HG03103 (cell line): ENCODE measurements at regions not wholly inside any gene's neighbourhood (a gene's known extent, or its start where the extent isn't known, plus 50 kb on each side); places are given as distances from the start of the nearest gene placed in this dataset.
"Not testable (repeated sequence)": the region's sequence is repeated elsewhere in the genome, so short reads cannot be mapped to it uniquely, and the experiment has no call there.

Experiments used
- ATAC-seq: cut with Tn5 transposase; IDR thresholded peaks from one replicate; pipeline ENCODE4 v1.9.1; 2021; ENCODE audit warnings: low read depth; ENCODE audit not compliant: unreplicated experiment

- no peak for ATAC-seq
Measured at GRCh38 chr5:109580225-109580624, 109.5 kb upstream of the MAN2A1 start.

- ATAC-seq, result no peak
Measured at GRCh38 chr5:109575506-109575905, 114.2 kb upstream of the MAN2A1 start.

DNA sequence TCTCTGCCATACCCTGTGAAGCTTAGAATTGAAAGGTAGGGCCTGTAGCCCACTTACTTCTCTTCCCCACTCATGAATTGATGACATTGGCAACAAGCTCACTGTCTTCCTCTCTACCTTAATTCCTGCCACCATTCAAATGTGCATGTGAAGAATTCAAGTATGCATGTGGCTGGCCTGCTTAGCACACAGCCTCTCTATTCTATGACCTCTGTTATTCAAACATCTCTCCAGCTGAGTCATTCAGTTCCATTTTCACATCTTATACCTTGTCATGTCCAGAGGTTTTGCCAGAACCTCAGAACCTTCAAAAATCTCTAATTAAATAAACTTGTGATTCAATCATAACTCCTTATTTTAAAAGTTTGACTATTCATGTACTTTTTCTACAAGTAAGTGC lies 114.7 kb upstream of the MAN2A1 start:
- ATAC-seq, result no peak

DNA sequence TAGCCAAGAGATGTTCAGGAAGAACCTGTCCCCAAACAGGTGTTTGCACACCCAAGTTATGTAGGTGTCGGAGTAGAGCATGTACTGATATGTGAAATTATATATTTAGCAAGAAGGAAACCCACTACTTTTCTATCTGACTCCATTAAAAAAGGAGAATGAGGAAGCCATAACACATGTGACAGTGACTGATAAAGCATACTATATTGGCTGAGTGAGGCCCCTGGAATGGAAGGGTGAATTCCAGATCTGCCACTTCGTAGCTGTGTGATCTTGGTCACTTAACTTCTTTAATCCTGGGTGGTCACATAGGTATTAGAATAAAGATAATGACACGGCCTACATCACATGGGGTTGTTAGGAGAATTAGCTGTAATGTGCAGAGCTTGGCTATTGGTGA lies 116.0 kb upstream of the MAN2A1 start:
- ATAC-seq, result no peak

- ATAC-seq, result no peak
Measured at GRCh38 chr5:109573256-109573655, 116.5 kb upstream of the MAN2A1 start.

DNA sequence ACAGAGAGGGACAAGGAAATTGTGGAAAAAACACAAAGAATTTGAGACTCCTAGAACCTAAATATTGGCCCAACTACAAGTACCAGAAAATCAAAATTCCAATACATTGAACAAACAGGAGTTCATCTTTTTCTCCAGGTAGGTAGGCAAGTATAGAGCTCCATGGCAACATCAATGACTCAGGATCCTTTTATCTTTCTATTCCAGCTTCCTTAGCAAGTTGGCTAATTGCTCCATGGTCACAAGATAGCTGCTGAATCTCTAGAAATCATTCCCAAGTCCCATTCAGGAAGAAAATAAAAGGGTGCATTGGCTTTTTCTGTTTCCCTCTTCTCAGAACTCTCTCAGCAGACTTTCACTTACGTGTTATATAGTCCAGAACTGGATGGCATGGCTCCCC lies 117.9 kb upstream of the MAN2A1 start:
- no peak for ATAC-seq

- no peak for ATAC-seq
Measured at GRCh38 chr5:109570362-109570874, 119.3 kb upstream of the MAN2A1 start.

DNA sequence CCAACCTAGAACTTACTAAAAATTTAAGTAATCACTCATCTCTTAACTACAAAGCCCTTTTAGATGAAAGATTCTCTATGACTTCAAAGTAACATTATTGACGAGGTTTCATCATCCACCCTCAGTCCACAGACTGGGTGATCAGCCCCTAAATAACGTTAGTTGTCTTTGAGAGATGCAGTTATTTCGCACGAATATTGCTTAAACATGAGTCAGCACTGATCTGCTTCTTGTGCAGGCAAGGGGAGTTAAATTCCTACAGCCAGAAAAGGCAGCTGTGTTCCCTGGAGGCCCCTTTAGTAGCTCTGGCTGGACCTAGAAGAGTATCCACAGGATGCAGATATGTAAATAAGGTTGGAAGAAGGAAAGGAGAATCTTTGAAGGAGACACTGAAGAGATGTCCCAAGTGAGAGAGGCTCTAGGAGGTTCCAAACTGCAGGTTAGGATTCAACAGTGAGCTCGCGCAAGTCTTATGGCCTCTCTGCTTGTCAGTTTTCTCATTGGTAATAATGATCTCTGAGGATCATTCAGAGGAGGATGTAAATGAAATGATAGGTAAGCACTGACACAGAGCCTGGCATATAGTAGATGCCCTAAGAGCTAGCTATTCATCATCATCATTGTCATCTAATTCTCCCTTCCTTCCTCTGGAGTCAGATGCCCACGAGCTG lies 122.2 kb upstream of the MAN2A1 start:
- ATAC-seq, result no peak

DNA sequence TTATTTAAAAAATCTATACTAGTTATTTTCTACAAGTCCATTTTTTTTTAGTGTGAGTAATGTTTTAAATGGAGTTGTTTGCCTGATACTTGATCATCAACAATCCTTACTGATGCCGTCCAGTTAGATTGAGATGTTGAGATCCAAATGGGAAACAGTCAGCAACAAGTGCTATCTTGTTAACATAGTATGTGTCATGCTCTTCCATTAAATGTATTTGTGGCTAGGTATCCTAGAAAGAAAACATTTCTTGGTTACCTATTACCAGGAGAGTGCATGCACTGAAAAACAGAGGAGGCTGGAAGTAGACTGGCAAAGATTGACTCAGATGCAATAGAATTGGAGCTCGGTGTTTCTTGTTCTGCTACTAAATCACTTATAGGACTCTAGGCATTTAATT lies 123.4 kb upstream of the MAN2A1 start:
- no peak for ATAC-seq

DNA sequence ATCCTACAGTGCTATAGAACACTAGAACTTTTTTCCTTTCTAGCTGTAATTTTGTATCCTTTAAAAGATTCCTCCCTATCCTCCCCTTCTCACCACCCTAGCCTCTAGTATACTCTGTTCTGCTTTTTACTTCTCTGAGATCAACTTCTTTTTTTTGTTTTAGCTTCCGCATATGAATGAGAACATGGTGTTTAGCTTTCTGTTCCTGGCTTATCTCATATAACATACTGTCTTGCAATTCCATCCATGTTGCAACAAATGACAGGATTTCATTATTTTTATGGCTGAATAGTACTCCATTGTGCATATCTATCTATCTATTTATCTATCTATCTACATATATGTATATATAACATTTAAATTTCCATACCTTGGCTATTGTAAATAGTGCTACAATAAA lies 126.0 kb upstream of the MAN2A1 start:
- no peak for ATAC-seq

GRCh38 chr5:109563189-109563588 lies 126.5 kb upstream of the MAN2A1 start:
- no peak for ATAC-seq

DNA sequence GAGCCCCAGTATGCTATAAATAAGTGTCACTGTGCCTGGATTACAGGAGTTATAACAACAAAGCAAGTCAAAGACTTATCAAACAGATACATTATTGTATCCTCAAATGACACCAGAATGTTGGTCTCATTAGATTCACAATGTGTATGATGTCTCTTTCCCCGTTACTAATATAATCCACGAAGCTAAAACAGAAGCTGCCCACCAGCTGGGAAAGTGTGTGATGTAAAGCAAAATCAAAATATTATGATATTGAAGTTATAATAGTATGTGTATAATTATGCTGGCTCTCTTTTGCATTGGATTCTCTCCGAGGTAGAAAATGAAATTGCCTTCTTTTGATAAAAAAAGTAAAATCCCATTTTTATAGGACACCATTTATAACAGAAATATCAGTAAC lies 127.3 kb upstream of the MAN2A1 start:
- ATAC-seq, result no peak

GRCh38 chr5:109561447-109561846 lies 128.3 kb upstream of the MAN2A1 start:
- ATAC-seq, result no peak

DNA sequence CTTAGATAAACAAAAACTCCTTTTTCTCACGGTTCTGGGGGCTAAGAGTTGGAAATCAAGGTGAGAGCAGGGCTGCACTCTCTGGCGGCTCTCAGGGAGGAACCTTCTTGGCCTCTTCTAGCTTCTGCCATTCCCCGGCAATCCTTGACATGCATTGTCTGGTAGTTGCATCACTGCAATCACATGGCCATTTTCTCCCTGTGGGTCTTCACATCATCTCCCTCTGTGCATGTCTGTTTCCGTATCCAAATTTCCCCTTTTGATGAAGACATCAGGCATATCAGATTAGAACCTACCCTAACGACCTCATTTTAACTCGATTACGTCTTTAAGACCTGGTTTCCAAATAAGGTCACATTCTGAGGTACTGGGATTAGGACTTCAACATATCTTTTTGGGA lies 129.2 kb upstream of the MAN2A1 start:
- no peak for ATAC-seq

DNA sequence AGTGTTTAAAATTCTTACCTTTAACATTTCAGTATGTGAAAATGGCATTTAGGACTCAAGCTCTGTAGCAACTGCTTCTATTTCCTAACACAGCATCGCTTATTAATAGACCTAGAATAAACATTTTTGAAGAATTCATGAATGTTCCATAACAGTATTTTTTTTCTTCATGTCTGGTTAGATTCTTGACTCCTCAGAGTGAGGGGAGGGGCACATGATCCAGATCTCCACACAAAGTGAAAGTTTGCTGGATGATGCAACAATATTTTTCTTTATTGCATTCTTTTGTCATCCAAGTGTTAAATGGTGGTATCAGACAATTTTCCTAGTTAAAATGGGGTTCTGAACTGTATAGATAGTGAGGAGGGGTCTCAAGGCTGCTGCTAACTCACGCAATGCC lies 130.8 kb upstream of the MAN2A1 start:
- ATAC-seq, result no peak

DNA sequence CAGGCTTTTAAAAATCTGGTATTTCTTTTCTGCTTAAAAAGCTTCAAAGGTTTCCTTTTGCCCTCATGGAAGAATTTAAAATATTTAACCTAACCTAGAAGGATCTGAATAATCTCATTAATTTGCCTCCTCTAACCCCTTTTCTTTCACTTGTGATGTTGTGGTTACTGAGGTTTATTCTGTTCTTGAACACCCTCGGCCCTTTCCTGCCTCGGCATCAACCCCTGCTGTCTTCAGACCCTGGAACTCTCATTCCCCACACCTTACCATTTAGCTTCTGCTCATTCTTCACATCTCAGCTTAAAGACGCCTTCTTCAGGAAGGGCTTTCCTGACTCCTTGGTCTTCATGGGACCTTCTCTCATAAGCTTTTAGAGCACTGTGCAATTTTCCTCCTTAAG lies 131.4 kb upstream of the MAN2A1 start:
- ATAC-seq, result no peak

- ATAC-seq, result no peak
Measured at GRCh38 chr5:109553846-109554245, 135.9 kb upstream of the MAN2A1 start.

- not testable (repeated sequence) for ATAC-seq
Measured at GRCh38 chr5:109551234-109551633, 138.5 kb upstream of the MAN2A1 start.

DNA sequence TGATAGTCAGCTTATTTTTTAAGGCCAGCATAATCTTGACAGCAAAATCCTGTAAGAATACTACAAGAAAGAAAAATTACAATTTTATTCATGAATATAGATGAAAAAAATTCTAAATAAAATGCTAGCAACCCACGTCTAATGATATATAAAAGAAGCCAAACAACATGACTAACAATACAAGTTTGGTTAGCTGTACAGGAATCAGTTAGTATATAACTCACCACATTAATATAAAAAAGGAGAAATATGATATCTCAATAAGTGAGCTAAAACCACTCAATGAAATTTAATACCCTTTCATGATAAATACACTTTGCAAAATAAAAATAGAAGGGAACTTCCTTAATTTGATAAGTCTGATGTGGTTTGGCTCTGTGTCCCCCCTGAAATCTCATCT lies 139.7 kb upstream of the MAN2A1 start:
- no peak for ATAC-seq

- no peak for ATAC-seq
Measured at GRCh38 chr5:109546461-109546860, 136.7 kb upstream of the PJA2 start.

- ATAC-seq, result not testable (repeated sequence)
Measured at GRCh38 chr5:109544873-109545272, 135.1 kb upstream of the PJA2 start.

DNA sequence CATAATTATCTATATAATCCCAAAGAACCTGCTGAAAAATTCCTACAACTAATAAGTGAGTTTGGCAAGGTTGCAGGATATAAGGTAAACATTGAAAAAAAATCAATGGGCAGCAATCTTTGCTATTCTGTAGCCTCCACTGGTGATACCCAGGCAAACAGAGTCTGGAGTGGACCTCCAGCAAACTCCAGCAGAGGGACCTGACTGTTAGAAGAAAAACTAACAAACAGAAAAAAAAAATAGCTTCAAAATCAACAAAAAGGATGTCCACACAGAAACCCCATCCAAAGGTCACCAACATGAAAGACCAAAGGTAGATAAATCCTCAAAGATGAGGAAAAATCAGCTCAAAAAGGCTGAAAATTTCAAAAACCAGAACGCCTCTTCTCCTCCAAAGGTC lies 128.9 kb upstream of the PJA2 start:
- ATAC-seq, result not testable (repeated sequence)

GRCh38 chr5:109535090-109535489 lies 125.3 kb upstream of the PJA2 start:
- ATAC-seq, result not testable (repeated sequence)
